ENCODE measurements at regions not wholly inside any gene's neighbourhood (a gene's known extent, or its start where the extent isn't known, plus 50 kb on each side); places are given as distances from the start of the nearest gene placed in this dataset.
"Not testable (repeated sequence)": the region's sequence is repeated elsewhere in the genome, so short reads cannot be mapped to it uniquely, and the experiment has no call there.

GRCh38 chr1:55542901-55543504, 327.8 kb upstream of the USP24 start:
- DNase-seq: no peak

- DNase-seq: no peak
These were observed 326.1 kb upstream of the USP24 start for GRCh38 chr1:55541296-55541695.

- DNase-seq: no peak
These were observed 324.7 kb upstream of the USP24 start for GRCh38 chr1:55539652-55540512.

- no peak for DNase-seq
These were observed 323.3 kb upstream of the USP24 start for GRCh38 chr1:55538428-55538827.

DNA sequence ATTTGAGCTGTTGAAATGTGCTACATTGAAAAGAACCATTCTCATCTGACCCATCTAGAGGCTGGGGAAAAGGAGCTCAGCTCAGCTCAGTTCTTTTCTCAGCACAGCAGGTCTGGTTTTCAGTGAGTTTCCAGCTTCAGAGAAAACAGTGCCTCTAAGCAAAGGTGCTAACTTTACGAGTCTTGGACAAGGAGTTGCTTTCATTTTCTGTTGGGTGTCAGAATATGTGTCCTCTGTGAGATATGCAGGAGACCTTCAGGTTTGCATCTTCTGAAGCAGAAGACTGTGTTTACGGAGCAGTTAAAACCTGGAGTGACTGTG, 321.3 kb upstream of the USP24 start:
- no peak for DNase-seq

DNA sequence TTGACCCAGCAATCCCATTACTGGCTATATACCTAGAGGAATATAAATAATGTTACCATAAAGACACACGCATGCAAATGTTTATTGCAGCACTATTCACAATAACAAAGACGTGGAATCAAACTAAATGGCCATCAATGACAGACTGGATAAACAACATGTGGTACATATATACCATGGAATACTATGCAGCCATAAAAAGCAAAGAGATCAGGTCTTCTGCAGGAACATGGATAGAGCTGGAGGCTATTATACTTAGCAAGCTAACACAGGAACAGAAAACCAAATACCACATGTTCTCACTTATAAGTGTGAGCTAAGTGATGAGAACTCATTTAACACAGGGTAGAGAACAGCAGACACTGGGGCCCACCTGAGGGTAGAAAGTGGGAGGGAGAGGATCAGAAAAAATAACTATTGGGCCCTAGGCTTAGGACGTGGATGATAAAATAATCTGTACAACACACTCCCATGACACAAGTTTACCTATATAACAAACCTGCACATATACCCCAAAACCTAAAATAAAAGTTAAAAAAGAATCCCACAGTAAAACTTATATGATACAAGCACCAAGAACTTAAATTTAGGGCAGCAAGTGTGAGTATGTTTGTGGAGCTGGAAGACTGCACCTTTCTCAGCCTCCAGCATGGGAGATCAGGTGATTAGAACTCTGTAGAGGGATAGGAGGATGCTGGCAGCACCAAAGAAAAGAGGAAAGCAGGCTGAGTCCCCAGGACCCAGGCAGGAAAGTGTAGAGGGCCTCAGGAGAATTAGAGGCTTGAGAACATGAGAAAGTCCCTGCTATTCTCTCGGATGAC, 320.8 kb upstream of the USP24 start:
- DNase-seq: no peak

DNA sequence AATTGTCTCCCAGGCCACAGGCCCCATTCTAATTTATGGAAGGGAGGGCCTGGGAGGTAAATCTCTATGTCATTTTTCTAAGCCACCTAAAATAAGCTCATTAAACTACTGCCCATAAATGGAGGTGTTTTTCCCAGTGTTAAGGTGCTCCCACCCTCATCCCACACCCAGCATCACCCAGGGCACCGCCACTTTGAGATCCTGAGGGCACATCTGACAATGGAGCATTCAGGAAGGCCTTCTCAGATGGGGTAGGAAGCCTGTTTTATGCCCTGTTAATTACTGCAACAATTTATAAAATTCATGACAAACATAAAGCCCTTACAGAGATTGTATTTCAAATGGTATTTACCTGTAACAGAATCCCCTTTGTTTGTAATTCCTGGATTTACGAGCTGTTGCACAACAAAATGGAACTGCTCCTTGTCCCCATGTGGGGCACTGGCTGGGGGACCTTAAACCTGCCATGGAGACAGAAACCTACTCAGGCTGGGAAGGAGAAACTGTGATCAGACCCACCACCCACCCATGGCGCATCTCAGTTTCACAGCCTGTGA, 319.5 kb upstream of the USP24 start:
- DNase-seq: no peak

DNA sequence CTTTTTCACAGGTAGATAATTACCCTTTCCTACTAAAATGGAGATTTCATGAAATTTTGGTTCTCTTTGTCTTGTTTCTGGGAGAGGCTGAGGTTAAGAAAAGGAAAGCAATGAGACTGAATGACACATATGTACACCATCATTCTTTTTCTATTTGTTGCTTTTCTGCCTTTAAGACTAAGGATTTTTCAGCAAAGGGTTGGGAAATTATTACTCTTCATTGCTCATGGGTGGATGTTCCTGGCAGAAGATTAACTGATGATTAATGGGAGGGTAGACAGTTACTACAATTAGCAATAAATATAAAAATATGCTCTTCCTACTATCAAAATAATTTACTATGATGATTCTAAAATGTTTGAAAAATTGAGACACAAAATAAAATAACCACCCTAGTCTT, 316.5 kb upstream of the USP24 start:
- DNase-seq: no peak

DNA sequence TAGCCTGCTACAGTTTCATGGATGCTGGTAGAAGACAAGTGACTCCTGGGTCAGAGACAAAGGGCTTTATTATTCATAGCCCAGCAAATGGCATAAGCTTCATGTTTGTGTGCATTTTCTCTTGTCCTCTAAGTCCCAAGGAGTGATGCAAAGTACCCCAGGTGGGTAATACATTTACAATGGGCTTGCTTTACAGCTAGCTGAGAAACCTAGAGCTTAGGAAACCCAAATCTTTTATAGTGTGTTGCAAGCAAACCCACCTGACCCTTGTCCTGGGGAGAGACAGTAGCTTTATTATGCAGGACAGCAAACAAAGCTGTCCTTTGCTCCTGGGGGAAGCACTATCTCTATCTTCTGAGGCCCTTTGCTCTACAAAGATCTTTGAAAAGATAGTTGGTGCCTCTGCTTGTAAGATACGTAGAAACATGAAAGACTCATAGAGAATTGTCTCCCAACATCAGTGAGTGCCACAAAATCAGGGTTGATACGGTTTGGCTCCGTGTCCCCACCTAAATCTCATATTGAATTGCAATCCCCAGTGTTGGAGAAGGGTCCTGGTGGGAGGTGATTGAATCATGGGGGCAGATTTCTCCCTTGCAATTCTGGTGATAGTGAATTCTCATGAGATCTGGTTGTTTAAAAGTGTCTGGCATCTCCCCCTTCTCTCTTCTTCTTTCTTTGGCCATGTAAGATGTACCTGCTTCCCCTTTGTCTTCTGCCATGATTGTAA, 315.8 kb upstream of the USP24 start:
- DNase-seq: no peak

GRCh38 chr1:55529017-55529416, 313.9 kb upstream of the USP24 start:
- DNase-seq: no peak

- no peak for DNase-seq
These were observed 312.7 kb upstream of the USP24 start for GRCh38 chr1:55527831-55528230.

- no peak for DNase-seq
These were observed 311.6 kb upstream of the USP24 start for GRCh38 chr1:55526716-55527115.

- DNase-seq: no peak
These were observed 308.8 kb upstream of the USP24 start for GRCh38 chr1:55524006-55524405.

DNA sequence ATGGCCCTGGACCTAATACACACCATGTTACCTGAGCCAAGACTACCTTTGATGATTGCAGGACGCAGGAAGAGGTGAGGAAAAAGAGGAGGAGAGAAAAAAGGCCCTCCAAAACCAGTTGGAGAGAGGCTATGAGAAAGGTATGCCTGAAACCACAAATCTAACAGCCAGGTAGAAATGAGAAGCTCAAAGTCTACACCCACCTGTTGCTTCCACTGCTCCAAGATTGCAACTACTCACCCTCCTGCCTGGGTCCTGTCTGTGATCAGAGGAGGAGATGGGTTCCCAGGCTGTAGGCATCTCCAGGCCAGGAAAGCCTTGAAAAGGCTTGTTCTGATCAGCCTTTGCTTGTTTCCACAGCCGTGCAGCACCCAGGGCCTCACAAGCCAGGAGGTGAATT, 307.8 kb upstream of the USP24 start:
- DNase-seq: no peak

- no peak for DNase-seq
These were observed 307.3 kb upstream of the USP24 start for GRCh38 chr1:55522353-55522903.

- DNase-seq: no peak
These were observed 305.7 kb upstream of the USP24 start for GRCh38 chr1:55520861-55521260.

DNA sequence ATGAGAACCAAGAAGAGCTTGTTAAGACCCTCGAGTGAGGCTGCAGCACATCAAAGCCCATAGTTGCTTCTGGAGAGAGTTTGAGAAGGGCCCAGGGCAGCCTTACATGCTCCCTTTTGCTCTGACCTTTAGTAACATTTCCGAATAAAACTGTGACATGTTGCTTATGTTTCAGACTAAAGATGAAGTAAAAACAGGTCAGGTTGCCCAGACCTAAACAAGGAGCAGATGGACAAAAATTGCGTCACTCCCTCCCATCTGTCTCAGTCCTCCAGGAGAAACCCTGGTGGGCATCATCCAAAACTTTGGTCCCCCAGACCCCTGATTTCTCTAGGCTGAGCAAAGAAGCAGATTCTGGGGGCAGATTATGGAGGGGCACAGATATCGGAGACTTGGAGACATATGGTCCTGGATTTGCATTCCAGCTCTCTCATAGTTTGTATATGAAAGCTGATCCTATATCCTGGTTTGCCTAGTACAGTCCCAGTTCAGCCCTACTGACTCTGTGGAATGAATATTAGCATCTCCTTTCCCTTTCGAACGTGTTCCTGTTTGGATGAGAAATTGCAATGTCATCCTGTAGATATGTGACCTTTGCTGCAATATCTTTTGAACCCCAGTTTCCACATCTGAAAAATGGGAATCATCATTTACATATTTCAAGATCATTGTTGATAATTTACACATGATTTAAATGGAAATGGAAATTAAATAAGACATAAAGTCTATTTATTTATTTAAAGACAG, 304.9 kb upstream of the USP24 start:
- no peak for DNase-seq

DNA sequence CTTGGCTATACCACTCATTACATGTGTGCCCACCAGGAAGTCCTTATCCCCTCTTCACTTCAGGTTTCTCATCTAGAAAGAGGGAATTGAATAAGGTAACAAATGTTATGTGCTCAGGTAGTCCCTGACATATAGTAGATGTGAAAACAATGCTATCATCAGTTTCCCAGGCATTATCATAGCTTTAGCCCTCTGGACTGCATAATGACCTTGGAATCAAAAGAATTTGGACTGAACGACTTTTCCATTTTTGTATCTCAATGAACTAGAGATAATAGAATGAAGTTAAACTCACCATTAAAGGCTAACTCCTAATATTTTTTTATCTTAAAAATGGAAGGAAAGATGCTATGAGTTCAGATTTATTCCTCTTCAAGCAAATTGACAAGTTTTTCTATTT, 304.1 kb upstream of the USP24 start:
- no peak for DNase-seq

- no peak for DNase-seq
These were observed 301.9 kb upstream of the USP24 start for GRCh38 chr1:55517036-55517435.

DNA sequence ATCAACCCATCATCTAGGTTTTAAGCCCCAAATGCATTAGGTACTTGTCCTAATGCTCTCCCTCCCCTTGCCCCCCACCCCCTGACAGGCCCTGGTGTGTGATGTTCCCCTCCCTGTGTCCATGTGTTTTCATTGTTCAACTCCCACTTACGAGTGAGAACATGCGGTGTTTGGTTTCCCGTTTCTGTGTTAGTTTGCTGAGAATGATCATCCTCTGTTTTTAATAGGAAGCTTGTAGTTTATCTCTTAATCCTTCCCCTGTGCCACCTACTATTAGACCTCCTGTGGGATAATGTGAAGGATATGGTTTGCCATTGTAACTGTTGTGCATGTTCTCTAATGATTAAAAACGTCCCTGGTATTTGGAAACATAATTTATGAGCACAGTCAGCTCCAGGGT, 299.4 kb upstream of the USP24 start:
- DNase-seq: not testable (repeated sequence)

DNA sequence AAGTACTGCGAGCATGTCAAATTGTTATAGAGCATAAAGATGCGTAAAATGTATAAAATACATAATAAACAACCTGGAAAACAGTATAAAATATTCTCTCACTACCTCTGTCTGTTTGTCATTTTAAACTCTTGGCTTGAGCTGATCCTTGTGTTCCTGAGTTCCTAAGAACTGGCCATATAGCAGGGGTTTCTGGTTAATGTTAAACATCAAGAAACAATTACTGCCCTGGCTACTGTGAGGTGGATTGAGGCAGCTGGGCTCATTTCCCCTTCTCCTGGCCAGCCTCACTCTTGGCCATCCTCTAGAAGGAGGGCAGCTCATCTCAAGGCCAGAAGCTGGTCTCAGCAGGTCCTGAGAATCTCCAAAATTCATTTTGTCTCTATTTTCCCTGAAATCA, 297.3 kb upstream of the USP24 start:
- no peak for DNase-seq

- DNase-seq: no peak
These were observed 292.4 kb upstream of the USP24 start for GRCh38 chr1:55507578-55507931.

All from activated CD4-positive, alpha-beta T cell treated with anti-CD3 and anti-CD28 coated beads, Interleukin-10, Interleukin-2, amounts not matched to agents 100 ng/mL and 50 ng/mL, durations not matched to agents 16 hours and 8 hours (primary cell).